ENCODE measurements at regions not wholly inside any gene's neighbourhood (a gene's known extent, or its start where the extent isn't known, plus 50 kb on each side); places are given as distances from the start of the nearest gene placed in this dataset.

DNA sequence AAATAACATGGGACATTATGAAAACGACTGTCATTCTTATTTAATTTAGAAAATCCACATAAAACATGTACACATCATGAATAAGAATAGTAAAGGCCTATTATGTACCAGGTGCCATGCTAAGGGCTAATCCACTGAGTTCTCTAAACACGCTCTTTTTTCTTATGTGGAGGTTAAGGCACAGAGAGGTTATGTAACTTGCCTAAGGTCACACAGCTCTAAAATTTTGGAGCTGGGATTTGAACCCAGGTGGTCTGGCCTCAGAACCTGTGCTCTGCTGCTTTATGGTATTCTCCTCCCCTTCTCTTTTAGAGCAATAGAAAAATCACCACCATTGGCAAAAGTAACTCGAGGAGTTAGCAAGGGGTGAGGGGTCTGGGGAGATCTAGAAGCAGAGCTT, 156.9 kb upstream of the ZNF536 start:
- TF ChIP-seq, protein P1, sequence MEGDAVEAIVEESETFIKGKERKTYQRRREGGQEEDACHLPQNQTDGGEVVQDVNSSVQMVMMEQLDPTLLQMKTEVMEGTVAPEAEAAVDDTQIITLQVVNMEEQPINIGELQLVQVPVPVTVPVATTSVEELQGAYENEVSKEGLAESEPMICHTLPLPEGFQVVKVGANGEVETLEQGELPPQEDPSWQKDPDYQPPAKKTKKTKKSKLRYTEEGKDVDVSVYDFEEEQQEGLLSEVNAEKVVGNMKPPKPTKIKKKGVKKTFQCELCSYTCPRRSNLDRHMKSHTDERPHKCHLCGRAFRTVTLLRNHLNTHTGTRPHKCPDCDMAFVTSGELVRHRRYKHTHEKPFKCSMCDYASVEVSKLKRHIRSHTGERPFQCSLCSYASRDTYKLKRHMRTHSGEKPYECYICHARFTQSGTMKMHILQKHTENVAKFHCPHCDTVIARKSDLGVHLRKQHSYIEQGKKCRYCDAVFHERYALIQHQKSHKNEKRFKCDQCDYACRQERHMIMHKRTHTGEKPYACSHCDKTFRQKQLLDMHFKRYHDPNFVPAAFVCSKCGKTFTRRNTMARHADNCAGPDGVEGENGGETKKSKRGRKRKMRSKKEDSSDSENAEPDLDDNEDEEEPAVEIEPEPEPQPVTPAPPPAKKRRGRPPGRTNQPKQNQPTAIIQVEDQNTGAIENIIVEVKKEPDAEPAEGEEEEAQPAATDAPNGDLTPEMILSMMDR (IDR thresholded peaks at IDR 0.05; ENCODE audit: low read length): no peak
- TF ChIP-seq EZH2 (optimal IDR thresholded peaks at IDR 0.05; ENCODE audit: low read depth, low read length): no peak

Measured in MM.1S (cell line).